ENCODE measurements at regions not wholly inside any gene's neighbourhood (a gene's known extent, or its start where the extent isn't known, plus 50 kb on each side); places are given as distances from the start of the nearest gene placed in this dataset.

DNA sequence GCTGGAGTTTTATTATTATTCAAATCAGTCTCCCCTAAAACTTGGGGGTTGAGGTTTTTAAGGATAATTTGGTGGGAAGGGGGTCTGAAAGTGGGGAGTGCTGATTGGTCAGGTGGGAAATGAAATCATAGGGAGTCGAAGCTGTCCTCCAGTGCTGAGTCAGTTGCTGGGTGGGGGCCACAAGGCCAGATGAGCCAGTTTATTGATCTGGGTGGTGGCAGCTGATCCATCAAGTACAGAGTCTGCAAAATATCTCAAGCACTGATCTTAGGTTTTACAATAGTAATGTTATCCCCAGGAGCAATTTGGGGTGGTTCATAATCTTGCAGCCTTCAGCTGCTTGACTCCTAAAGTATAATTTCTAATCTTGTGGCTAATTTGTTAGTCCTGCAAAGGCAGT is 146.0 kb upstream of the SPACA1 start:
- 0 to 100% (median 70%) methylated on average over 1 of the region's 1 CpG; no CpG with 5 or more reads in 7 of the 10 experiments for WGBS, 10 experiments
- no peak overlapping the region for H3K4me3 ChIP-seq
- H3K4me1 ChIP-seq (replicated peaks in 1 of 2), result peaks cover 46 to 67% of the 10 kb centered on the region in 2 donors
- H3K27ac ChIP-seq, result no peak overlapping the region
- ATAC-seq (replicated peaks in 6 of 8), result peak in 1 of 8 experiments; percentile 18
- in situ Hi-C loops (cut with MboI; ENCODE audit: low pct_unique_long_range_greater_than_20kb in 2 of 9, low sequenced_read_pairs in 9 of 9, unreplicated experiment in 9 of 9), result no loop called here

DNA sequence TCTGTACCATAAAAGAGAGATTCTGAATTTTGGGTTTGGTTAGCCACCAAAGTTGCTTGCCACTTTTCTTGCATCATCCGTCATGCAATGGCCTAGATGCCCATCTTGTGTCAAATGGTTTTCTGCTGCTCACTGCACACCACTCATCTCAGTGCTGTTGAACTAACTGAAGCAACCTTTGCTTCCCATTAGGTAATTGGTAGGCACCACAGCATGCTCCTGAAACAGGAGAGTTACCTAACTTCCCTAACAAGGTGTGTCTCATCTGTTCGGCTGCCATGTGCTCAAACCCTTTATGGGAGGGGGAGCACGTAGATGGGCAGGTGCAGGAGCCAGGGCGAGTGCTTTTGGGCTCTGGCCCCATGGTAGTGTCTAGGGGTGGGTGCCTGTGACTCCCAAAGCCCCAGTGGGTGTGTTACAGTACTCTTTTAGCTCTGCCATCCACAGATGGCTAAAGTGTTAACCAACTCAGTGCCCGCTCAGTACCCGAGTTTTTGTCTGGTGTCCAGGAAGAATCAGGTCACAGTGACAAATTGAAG is 147.4 kb upstream of the SPACA1 start:
- Histone ChIP-seq H3K4me3 (no peak overlapping the region), H3K27ac (no peak overlapping the region), H3K4me1 (replicated peaks in 1 of 2) (peaks cover 32 to 56% of the 10 kb centered on the region in 2 donors)
- in situ Hi-C loops (cut with MboI; ENCODE audit: low pct_unique_long_range_greater_than_20kb in 2 of 9, low sequenced_read_pairs in 9 of 9, unreplicated experiment in 9 of 9), result no loop called here
- 62 to 100% (median 86%) methylated on average over 1 to 4 of the region's 6 CpGs; no CpG with 5 or more reads in 4 of the 10 experiments for WGBS, 10 experiments
- ATAC-seq (replicated peaks in 6 of 8), result no peak

DNA sequence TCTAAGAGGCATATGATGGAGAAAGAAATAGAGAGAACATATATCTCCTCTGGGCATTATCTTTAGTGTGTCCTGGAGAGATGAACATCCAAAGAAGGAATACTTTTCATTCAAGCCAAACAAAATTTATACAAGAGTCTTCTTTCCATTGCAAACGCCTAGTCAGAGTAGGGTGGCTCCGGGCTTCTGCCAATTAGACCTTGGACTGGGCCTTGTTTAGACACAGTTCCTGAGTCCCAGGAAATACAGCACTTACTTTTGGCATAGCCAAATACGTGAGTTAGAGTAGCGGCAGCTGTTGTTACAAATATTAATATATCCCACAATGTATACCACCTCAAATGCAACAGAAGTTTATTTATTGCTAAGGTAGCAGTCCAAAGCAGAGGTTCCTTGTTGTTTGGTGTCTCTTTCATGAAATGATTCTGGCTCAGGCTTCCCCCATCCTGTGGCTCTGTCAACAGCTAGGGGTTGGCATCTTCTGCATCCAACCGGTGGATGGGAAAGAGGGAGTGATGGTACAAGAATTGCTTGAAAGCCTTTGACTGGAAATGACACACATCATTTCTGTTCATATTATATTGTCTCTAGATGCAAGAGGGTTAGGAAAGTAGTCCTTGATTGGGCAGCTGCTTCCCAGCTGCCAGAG is 148.0 kb upstream of the SPACA1 start:
- in situ Hi-C loops (cut with MboI; ENCODE audit: low pct_unique_long_range_greater_than_20kb in 2 of 9, low sequenced_read_pairs in 9 of 9, unreplicated experiment in 9 of 9), result no loop called here
- ATAC-seq (replicated peaks in 6 of 8), result no peak
- no peak overlapping the region for H3K4me3 ChIP-seq
- peaks cover 26 to 50% of the 10 kb centered on the region in 2 donors for H3K4me1 ChIP-seq (replicated peaks in 1 of 2)
- H3K27ac ChIP-seq, result no peak overlapping the region
- WGBS, 10 experiments, result 20 to 100% (median 90%) methylated on average over 1 to 5 of the region's 5 CpGs; no CpG with 5 or more reads in 3 of the 10 experiments

DNA sequence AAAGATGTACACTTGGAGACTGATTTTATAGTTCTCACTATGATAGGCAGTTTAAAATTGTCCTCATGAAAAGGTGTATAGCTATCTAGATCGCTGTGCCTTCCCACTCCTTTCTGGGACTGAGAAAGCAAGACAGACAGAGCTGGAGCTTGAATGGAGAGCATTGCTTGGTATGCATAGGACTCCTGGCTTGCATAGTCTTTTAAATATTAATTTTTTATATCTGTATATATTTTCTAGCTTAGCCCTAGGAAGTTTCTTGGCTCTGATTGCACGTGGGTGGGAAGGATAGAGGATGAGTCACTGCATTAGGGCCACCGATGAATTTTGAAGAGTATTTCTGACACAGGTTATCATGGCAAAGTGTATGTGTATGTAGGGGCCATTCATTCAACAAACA is 150.0 kb upstream of the SPACA1 start:
- no peak overlapping the region for H3K4me3 ChIP-seq
- peaks cover 8 to 30% of the 10 kb centered on the region in 2 donors for H3K4me1 ChIP-seq (replicated peaks in 1 of 2)
- ATAC-seq (replicated peaks in 6 of 8), result peak in 3 of 8 experiments; percentile 62 to 75 (median 63)
- in situ Hi-C loops (cut with MboI; ENCODE audit: low pct_unique_long_range_greater_than_20kb in 2 of 9, low sequenced_read_pairs in 9 of 9, unreplicated experiment in 9 of 9), result no loop called here
- whole genome bisulfite sequencing, 10 experiments, result 0 to 100% (median 74%) methylated on average over 1 to 3 of the region's 3 CpGs; no CpG with 5 or more reads in 3 of the 10 experiments
- no peak overlapping the region for H3K27ac ChIP-seq

DNA sequence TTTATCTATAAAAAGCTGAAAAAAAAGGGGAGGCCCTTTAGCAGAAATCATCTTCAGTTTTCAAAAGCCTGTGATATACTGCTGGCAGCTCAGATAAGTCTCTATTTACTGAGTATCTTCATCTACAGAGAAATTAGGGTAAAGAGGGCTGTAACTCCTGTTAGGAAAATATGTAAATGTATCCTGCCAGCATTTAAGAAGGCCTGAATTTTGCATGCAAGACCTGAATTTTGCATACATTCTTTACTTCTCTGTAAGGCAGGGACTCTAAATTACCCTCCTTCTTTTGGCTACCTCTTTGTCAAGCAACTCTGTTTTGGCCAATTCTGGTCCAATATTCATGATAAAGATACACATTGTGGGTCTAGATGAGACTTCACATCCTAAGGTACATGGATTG is 150.6 kb upstream of the SPACA1 start:
- H3K4me1 ChIP-seq (replicated peaks in 1 of 2), result peaks cover 8 to 23% of the 10 kb centered on the region in 2 donors
- H3K27ac ChIP-seq, result no peak overlapping the region
- H3K4me3 ChIP-seq, result no peak overlapping the region
- ATAC-seq (replicated peaks in 6 of 8), result peak in 3 of 8 experiments; percentile 72 to 86 (median 76)
- in situ Hi-C loops (cut with MboI; ENCODE audit: low pct_unique_long_range_greater_than_20kb in 2 of 9, low sequenced_read_pairs in 9 of 9, unreplicated experiment in 9 of 9), result no loop called here

DNA sequence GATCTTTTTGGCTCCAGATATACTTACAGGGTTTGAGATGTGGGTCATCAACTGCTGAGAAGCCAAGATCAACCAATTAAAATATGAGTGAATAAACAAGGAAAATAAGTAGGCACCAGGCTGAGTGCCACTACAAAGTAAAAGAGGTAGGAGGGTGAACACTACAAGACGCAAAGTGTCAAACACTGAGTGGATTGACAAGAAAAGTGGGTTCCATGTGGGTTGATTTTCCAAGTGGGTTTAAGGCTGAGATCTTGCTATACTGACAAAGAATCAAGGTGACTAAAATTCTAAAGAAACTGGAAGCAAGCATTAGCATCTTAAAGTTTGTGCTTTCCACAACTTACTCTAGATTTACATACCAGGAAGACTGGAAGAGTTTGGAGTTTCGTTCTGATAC is 160.4 kb upstream of the SPACA1 start:
- ATAC-seq (replicated peaks in 6 of 8), result no peak
- Histone ChIP-seq H3K4me3 (no peak overlapping the region), H3K27ac (no peak overlapping the region), H3K4me1 (replicated peaks in 1 of 2) (no peaks in the 10 kb centered on the region)
- 63 to 100% (median 93%) methylated on average over 1 to 2 of the region's 2 CpGs for WGBS, 10 experiments
- in situ Hi-C loops (cut with MboI; ENCODE audit: low pct_unique_long_range_greater_than_20kb in 2 of 9, low sequenced_read_pairs in 9 of 9, unreplicated experiment in 9 of 9), result no loop called here

DNA sequence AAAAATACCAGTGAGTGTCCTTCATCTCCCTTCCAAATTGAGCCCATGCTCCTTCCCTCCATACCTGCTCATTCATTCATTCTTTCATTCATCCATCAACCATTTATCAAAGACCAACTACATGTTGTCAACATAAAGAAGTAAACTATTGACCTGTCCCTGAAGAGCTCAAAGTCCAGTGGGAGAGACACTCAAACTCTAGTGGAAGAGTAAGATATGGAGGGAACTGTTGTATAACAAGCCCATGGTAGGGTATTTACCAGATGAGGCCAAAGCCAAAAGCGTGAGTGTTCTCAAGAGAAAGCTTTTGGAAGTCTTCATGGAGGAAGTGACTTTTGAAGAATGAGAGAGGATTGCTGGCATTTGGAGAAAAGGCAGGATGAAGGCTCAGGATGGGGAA is 163.4 kb upstream of the SPACA1 start:
- ATAC-seq (replicated peaks in 6 of 8), result no peak
- in situ Hi-C loops (cut with MboI; ENCODE audit: low pct_unique_long_range_greater_than_20kb in 2 of 9, low sequenced_read_pairs in 9 of 9, unreplicated experiment in 9 of 9), result no loop called here
- no peak overlapping the region for H3K4me3 ChIP-seq
- no peak overlapping the region for H3K27ac ChIP-seq
- peaks cover 4 to 22% of the 10 kb centered on the region in 2 donors for H3K4me1 ChIP-seq (replicated peaks in 1 of 2)
- WGBS, 10 experiments, result 0 to 100% (median 100%) methylated on average over 1 of the region's 1 CpG; no CpG with 5 or more reads in 3 of the 10 experiments

DNA sequence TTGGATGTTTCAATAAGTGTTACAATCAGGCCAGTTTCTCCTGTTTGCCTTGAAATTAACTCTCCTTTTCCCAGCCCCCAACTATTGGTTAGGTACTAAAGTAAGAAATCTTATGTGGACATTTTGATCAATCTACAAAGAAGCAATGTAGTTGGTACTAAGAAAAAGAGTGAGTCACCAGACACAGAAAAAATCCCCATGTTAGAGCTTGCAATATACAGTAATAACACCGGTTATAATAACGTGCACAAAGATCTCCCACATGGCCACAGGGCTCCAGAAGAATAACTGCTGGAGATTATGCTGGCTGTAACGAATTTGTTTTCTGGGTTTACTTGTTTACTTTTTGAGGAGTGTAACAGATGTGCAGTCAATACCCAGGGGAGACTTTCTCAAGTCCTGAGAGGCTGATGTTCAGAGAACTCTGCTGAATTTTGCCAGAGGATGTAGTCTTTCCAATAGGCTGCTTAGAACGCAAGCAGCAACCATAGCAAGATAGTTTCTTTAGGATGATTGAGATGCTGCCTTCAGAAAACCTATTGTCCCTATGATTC is 166.2 kb upstream of the SPACA1 start:
- H3K4me1 ChIP-seq (replicated peaks in 1 of 2), result peaks cover 4 to 22% of the 10 kb centered on the region in 2 donors
- no peak overlapping the region for H3K4me3 ChIP-seq
- WGBS, 10 experiments, result 8 to 100% (median 74%) methylated on average over 1 to 4 of the region's 4 CpGs; no CpG with 5 or more reads in 3 of the 10 experiments
- ATAC-seq (replicated peaks in 6 of 8), result peak in 4 of 8 experiments; percentile 24 to 44 (median 36)
- no peak overlapping the region for H3K27ac ChIP-seq
- in situ Hi-C loops (cut with MboI; ENCODE audit: low pct_unique_long_range_greater_than_20kb in 2 of 9, low sequenced_read_pairs in 9 of 9, unreplicated experiment in 9 of 9), result no loop called here

DNA sequence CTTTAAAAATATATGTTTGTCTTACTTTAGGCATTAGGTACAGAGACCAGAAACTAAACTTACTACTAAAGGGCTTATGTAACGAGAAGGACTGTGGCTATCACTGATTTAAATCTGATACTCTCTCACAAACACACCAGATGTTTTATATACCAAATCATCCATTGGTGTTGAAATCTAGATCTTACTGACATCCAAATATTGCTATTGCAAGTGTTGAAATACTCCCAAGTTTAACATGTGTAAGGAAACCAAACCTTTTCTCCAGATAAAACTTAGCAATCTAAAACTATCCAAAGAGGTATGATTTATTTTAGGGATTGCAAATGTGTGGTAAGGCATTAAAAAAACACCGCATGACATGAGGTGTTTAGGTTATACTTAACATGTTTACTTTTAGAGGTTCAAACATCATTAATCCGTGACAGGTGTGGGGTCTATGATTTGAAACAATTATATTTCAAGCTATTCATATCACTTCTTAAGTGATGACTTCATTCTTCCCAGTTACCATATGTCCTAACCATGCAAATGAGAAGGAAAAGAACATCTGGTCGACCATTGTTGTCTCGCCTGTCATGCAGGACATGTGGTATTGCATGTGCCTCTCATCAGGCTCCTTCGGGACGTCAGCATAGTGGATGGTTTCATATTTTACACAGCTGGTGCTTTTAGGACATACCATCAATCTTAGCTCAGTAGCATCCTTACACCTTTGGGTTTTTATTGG is 168.3 kb upstream of the SPACA1 start:
- 0 to 91% (median 54%) methylated on average over 1 to 7 of the region's 7 CpGs for WGBS, 10 experiments
- ATAC-seq (replicated peaks in 6 of 8), result peak; percentile 47 to 98 (median 82)
- H3K27ac ChIP-seq, result no peak overlapping the region

DNA sequence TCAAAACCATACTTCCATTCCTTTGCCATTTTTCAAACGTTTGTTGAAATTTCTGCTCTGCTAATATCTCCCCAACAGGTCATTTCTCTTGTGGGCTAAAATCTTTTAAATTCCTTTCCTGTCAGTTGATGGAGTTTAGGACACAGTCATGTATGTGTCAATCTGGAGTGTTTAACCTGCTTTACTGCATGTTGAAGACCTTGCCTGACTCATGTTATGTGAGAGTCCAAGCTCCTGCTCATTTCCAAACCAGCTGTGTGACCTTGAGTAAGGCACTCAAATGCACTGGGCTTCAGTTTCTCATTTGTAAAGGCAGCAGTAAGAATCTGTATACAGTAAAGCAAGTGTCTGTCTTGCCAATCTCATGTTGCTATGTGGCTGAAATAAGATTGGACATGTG is 171.9 kb upstream of the SPACA1 start:
- no peak for ATAC-seq (replicated peaks in 6 of 8)
- 0 to 100% (median 67%) methylated on average over 1 of the region's 1 CpG; no CpG with 5 or more reads in 3 of the 10 experiments for WGBS, 10 experiments
- Histone ChIP-seq H3K27ac (no peak overlapping the region), H3K4me1 (replicated peaks in 1 of 2) (peaks cover 4 to 13% of the 10 kb centered on the region in 2 donors), H3K4me3 (no peak overlapping the region)
- in situ Hi-C loops (cut with MboI; ENCODE audit: low pct_unique_long_range_greater_than_20kb in 2 of 9, low sequenced_read_pairs in 9 of 9, unreplicated experiment in 9 of 9), result no loop called here

More for the DNA sequence above, 168.3 kb upstream of the SPACA1 start:
- H3K4me3 ChIP-seq, result no peak overlapping the region
- in situ Hi-C loops (cut with MboI; ENCODE audit: low pct_unique_long_range_greater_than_20kb in 2 of 9, low sequenced_read_pairs in 9 of 9, unreplicated experiment in 9 of 9), result no loop called here
- peaks cover 4 to 22% of the 10 kb centered on the region in 2 donors for H3K4me1 ChIP-seq (replicated peaks in 1 of 2)

DNA sequence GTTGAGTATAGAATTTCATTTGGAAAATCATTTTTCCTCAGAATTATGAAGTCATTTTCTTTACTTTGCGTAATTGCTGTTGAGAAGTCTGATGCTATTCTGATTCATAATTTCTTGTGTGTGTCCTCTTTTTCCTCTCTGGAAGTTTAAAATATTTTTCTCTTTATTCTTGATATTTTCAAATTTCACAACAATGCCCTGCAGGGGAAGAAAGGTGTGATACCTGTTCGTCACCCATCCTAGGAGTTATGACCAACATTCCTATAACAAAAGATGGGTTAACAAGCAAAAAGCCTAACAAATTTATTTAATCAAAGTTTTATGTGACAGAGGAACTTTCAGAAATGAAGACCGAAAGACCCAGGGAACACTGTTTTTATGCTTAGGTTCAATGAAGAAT is 171.5 kb upstream of the AKIRIN2 start:
- in situ Hi-C loops (cut with MboI; ENCODE audit: low pct_unique_long_range_greater_than_20kb in 2 of 9, low sequenced_read_pairs in 9 of 9, unreplicated experiment in 9 of 9), result no loop called here

DNA sequence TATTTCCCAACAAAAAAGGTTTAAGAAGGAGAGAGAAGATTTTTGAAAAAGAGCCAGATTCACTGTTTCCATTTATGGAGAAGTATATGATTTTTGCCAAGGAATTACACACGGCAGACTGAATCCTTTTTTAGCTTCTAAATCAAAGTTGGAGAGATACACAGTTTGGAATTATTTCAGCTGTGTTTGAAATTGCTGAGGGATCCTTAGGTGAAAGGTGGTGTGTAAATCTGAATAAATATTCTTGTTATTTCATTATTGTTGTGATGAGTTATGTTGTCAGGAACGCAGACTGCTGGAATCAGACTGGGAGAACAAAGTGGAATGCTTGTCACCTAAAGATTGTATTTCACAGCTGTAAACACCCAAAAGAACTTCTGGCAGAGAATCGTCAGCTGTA is 168.5 kb upstream of the AKIRIN2 start:
- Histone ChIP-seq H3K4me3 (no peak overlapping the region), H3K4me1 (replicated peaks in 1 of 2) (no peaks in the 10 kb centered on the region), H3K27ac (no peak overlapping the region)
- WGBS, 10 experiments, result 0 to 88% (median 40%) methylated on average over 1 to 3 of the region's 3 CpGs; no CpG with 5 or more reads in 1 of the 10 experiments
- in situ Hi-C loops (cut with MboI; ENCODE audit: low pct_unique_long_range_greater_than_20kb in 2 of 9, low sequenced_read_pairs in 9 of 9, unreplicated experiment in 9 of 9), result no loop called here
- no peak for ATAC-seq (replicated peaks in 6 of 8)

More for the DNA sequence above, 171.5 kb upstream of the AKIRIN2 start:
- ATAC-seq (replicated peaks in 6 of 8), result no peak
- Histone ChIP-seq H3K4me3 (no peak overlapping the region), H3K27ac (no peak overlapping the region), H3K4me1 (replicated peaks in 1 of 2) (no peaks in the 10 kb centered on the region)
- WGBS, 10 experiments, result 40 to 100% (median 91%) methylated on average over 1 to 3 of the region's 3 CpGs
